Mucosa of descending colon (tissue), 3 donors: ENCODE measurements at regions not wholly inside any gene's neighbourhood (a gene's known extent, or its start where the extent isn't known, plus 50 kb on each side); places are given as distances from the start of the nearest gene placed in this dataset.

Experiments used
- ATAC-seq: fragments of 200-7000 bp; cut with Tn5 transposase; one replicate; pipeline ENCODE4 v1.9.1; 2020; ENCODE audit warnings: mild to moderate bottlenecking, moderate library complexity
- DNase-seq, 3 donors: peaks; one replicate each; pipeline ENCODE4 v3.0.0-alpha.2; 2020
- H3K36me3 ChIP-seq: fragments of 200-600 bp; one replicate; pipeline ENCODE4 v1.8.0; 2021; ENCODE audit warnings: low read depth, mild to moderate bottlenecking
- H3K4me1 ChIP-seq: fragments of 200-600 bp; one replicate; pipeline ENCODE4 v1.8.0; 2021; ENCODE audit warnings: low read depth, mild to moderate bottlenecking
- H3K4me3 ChIP-seq: fragments of 200-600 bp; one replicate; pipeline ENCODE4 v1.8.0; 2021; ENCODE audit warnings: mild to moderate bottlenecking
- H3K9me3 ChIP-seq: fragments of 200-600 bp; one replicate; pipeline ENCODE4 v1.8.0; 2021; ENCODE audit warnings: mild to moderate bottlenecking
- intact Hi-C, 2 donors: fragments of 100-400 bp; cut with DNase I in 1 of 2; cut with micrococcal nuclease in 1 of 2; formaldehyde crosslinking; loops; one replicate each; pipeline versions ENCODE4 v1.11.0 to v1.11.1; 2022; cut with DNase I, micrococcal nuclease
- TF ChIP-seq, protein P1 (sequence below): fragments of 200-600 bp; IDR thresholded peaks from one replicate; pipeline ENCODE4 v1.8.0; 2022; ENCODE audit warnings: antibody characterized with exemption, mild to moderate bottlenecking
- donor health status: DM: no; HTN: no; CAD: no; lungs with moderate emphysema.
- donor health status: DM: no; HTN: no; CAD: no.
- donor health status: DM: no; HTN: yes; CAD: no.

DNA sequence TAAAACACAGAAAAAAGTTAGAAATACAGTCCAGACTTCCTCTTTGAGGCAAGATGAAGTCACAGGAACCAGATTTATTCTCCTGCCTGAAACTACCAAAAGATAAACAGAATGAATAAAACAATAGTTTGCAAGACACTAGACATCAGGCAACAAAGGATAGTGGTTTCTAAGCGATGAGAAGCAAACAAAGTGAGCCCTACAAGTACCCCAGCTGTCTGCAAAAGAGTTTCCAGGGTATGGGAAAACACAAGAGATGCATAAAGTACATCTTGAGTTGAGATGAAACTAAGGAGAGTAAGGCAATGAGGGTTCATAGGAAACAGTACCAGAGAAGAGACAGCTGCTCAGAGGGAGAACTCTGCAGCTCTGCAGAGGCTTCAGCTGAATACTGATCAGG is 83.3 kb upstream of the COL24A1 start:
- H3K4me3 ChIP-seq: no peak overlapping the region
- DNase-seq: no peak
- H3K36me3 ChIP-seq: no peaks in the 10 kb centered on the region
- no peaks in the 10 kb centered on the region for H3K9me3 ChIP-seq
- intact Hi-C loops: no loop called here
- no peak for ATAC-seq
- H3K4me1 ChIP-seq: no peaks in the 10 kb centered on the region
- TF ChIP-seq, protein P1, sequence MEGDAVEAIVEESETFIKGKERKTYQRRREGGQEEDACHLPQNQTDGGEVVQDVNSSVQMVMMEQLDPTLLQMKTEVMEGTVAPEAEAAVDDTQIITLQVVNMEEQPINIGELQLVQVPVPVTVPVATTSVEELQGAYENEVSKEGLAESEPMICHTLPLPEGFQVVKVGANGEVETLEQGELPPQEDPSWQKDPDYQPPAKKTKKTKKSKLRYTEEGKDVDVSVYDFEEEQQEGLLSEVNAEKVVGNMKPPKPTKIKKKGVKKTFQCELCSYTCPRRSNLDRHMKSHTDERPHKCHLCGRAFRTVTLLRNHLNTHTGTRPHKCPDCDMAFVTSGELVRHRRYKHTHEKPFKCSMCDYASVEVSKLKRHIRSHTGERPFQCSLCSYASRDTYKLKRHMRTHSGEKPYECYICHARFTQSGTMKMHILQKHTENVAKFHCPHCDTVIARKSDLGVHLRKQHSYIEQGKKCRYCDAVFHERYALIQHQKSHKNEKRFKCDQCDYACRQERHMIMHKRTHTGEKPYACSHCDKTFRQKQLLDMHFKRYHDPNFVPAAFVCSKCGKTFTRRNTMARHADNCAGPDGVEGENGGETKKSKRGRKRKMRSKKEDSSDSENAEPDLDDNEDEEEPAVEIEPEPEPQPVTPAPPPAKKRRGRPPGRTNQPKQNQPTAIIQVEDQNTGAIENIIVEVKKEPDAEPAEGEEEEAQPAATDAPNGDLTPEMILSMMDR: no peak

DNA sequence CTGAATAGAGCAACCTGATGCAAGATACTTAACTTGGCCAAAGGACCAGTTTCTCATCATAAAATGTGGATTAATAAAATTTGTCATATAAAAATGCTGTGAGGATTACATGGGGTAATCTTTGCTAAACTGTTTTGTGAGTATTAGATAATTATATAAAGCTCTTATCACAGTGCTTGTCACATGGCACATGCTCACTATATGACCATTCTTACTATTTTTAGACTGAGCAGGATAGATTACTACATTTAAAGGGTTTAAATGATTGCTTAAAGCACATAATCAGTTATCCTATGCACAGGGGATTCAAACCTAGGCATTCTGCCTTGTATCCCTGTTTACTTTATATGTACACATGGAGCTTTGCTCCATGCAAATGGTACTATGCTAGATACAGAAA is 82.9 kb upstream of the COL24A1 start:
- Histone ChIP-seq H3K4me1 (no peaks in the 10 kb centered on the region), H3K9me3 (no peaks in the 10 kb centered on the region), H3K4me3 (no peak overlapping the region), H3K36me3 (no peaks in the 10 kb centered on the region)
- TF ChIP-seq, protein P1: no peak
- ATAC-seq (no peak), DNase-seq (no peak)
- intact Hi-C loops: no loop called here

DNA sequence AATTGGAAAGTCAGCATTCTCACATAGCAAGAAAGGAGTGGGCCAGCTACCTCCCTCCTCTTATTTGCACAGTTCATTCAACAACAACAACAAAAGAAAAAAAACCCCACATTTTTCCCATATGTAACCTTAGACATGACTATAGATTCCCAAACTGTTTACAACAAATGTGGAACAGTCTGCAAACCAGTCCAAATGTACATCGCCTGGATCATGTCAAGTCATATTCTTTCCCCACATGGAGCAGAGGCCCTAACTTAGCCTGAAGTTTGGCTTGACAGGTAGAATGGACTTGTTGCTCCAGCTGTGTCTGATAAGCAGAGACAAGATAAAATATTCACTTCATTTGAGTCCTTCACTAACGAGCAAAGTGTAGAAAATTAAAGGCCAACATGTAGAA is 81.7 kb upstream of the COL24A1 start:
- ATAC-seq (no peak), DNase-seq (no peak)
- TF ChIP-seq, protein P1: no peak
- H3K4me1 ChIP-seq: no peaks in the 10 kb centered on the region
- H3K4me3 ChIP-seq: no peak overlapping the region
- no peaks in the 10 kb centered on the region for H3K36me3 ChIP-seq
- no peaks in the 10 kb centered on the region for H3K9me3 ChIP-seq
- intact Hi-C loops: no loop called here

DNA sequence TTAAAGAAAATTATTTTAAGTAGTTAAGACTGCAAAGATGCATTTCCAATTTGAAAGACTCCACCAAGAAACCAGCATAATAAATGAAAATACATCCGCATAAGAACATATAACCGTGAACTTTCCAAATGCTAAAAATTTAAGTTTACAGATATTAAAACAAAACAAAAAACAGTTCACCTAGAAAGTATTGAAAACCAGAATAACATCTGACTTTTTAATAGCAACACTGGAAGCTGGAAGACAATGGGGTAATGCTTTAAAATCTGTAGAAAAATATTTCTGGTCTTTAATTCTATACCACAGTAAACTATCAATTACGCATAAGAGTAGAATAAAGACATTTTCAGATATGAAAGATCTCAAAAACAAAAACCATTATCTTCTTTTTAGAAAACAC is 79.3 kb upstream of the COL24A1 start:
- Histone ChIP-seq H3K36me3 (no peaks in the 10 kb centered on the region), H3K9me3 (no peaks in the 10 kb centered on the region), H3K4me1 (no peaks in the 10 kb centered on the region), H3K4me3 (no peak overlapping the region)
- ATAC-seq (no peak), DNase-seq (no peak)
- TF ChIP-seq, protein P1: no peak
- intact Hi-C loops: no loop called here

DNA sequence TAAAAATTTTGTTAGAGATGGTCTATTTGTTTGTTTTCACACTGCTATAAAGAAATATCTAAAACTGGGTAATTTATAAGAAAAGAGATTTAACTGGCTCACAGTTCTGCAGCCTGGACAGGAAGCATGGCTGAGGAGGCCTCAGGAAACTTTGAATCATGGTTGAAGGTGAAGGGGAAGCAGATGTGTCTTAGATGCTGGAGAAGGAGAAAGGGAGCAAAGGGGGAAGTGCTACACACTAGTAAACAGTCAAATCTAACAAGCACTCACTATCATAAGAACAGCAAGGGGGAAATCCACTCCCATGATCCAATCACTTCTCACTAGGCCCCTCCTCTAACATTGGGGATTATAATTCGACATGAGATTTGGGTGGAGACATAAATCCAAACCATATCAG is 76.8 kb upstream of the COL24A1 start:
- TF ChIP-seq, protein P1: no peak
- DNase-seq (no peak), ATAC-seq (no peak)
- no peaks in the 10 kb centered on the region for H3K9me3 ChIP-seq
- H3K36me3 ChIP-seq: no peaks in the 10 kb centered on the region
- no peaks in the 10 kb centered on the region for H3K4me1 ChIP-seq
- intact Hi-C loops: no loop called here
- H3K4me3 ChIP-seq: no peak overlapping the region

DNA sequence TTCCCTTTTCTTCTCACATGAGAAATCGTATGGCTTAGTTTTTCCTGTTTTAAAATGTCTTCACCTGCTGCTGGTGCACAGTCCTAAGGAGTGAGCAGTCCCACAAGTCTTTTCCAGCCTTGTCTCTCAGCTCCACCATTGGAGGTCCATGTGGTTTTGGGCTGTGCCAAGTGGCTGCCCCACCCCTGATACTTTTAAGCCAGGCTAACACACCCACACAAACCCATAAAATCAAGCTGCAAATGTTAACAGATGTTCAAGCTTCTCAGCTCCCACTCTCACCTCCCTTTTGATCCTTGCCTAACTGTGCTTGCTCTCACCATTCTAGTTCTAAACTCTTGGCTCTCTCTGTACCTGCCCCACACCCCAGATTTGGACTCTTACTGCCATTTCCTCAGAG is 74.5 kb upstream of the COL24A1 start:
- H3K36me3 ChIP-seq: no peaks in the 10 kb centered on the region
- H3K4me1 ChIP-seq: no peaks in the 10 kb centered on the region
- no peaks in the 10 kb centered on the region for H3K9me3 ChIP-seq
- intact Hi-C loops: no loop called here
- TF ChIP-seq, protein P1: no peak
- ATAC-seq (peak; percentile 12), DNase-seq (no peak)
- H3K4me3 ChIP-seq: no peak overlapping the region
